ENCODE measurements at regions not wholly inside any gene's neighbourhood (a gene's known extent, or its start where the extent isn't known, plus 50 kb on each side); places are given as distances from the start of the nearest gene placed in this dataset.

DNA sequence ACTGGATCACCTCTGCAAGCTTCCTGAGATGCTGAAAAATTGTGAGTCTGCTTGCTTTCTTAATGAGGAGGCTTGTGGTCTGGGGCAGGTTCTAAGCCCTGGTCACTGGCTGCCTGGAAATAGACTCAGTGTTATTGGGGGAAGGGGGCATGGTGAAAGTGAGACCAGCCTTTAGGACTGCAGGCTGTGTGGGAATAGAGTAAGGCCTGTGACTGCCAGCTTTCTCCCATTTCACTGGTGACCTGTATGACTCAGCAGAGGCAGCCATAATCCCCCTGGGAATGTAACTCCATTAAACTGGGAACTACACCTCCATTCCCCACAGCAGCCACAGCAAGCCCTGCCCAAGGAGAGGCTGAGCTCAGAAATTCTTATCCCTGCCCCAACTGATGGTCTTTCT is 55.9 kb upstream of the IL15 start:
- no peak for DNase-seq (ENCODE audit: low read depth, low spot score)

Measured in activated naive CD8-positive, alpha-beta T cell treated with anti-CD3 and anti-CD28 coated beads, Interleukin-2, amount 50 U/mL, for 16 hours (primary cell).